HG02678 (cell line): ENCODE measurements at regions not wholly inside any gene's neighbourhood (a gene's known extent, or its start where the extent isn't known, plus 50 kb on each side); places are given as distances from the start of the nearest gene placed in this dataset.
"Not testable (repeated sequence)": the region's sequence is repeated elsewhere in the genome, so short reads cannot be mapped to it uniquely, and the experiment has no call there.

Experiments used
- ATAC-seq: cut with Tn5 transposase; IDR thresholded peaks from one replicate; pipeline ENCODE4 v1.9.1; 2021; ENCODE audit warnings: mild to moderate bottlenecking, moderate library complexity; ENCODE audit not compliant: unreplicated experiment

GRCh38 chr2:176424746-176425145 is 155.5 kb downstream of the MTX2 start:
- ATAC-seq = no peak

- no peak for ATAC-seq
These were observed 158.3 kb downstream of the MTX2 start for GRCh38 chr2:176427549-176427948.

- not testable (repeated sequence) for ATAC-seq
These were observed 159.8 kb downstream of the MTX2 start for GRCh38 chr2:176428944-176429469.

- ATAC-seq = no peak
These were observed 163.2 kb downstream of the MTX2 start for GRCh38 chr2:176432434-176432833.

- no peak for ATAC-seq
These were observed 166.5 kb downstream of the MTX2 start for GRCh38 chr2:176435729-176436128.

DNA sequence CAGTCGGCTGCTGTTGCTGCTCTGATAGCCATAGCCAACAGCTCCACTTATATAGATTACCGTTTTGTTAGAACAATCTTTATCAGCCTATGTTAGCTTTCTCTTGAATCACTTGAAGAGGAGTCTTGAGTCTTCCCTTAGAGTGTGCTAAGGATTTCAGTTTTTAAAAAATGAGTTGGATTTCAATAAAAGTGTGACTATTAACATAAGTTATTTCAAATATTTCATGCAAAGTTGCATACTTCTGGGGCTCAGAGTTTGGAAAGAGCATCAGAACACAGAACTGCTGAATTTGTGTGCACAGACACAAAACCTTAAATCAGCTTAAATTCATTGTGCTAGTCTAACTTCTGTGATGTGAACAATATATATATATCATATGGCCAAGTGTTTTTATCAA is 174.7 kb downstream of the MTX2 start:
- ATAC-seq = no peak

DNA sequence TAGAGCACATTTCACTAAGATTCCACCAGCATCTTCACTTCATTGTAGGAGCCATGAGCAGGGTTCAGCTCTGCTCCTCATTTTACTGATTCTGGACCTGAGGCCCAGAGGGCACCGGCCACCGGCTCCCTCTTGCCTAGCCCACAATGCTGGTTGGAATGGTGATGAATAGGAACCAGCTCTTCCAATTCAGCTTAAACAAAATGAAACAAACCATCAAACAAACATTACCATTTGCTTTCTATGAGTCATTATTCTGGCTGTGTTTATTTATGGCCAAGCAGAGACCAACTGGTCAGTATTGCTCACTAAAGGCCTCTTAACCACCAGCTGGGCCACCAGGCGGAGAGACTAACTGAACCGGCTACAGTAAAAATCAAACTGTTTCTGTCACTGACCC is 176.7 kb downstream of the MTX2 start:
- ATAC-seq = no peak

DNA sequence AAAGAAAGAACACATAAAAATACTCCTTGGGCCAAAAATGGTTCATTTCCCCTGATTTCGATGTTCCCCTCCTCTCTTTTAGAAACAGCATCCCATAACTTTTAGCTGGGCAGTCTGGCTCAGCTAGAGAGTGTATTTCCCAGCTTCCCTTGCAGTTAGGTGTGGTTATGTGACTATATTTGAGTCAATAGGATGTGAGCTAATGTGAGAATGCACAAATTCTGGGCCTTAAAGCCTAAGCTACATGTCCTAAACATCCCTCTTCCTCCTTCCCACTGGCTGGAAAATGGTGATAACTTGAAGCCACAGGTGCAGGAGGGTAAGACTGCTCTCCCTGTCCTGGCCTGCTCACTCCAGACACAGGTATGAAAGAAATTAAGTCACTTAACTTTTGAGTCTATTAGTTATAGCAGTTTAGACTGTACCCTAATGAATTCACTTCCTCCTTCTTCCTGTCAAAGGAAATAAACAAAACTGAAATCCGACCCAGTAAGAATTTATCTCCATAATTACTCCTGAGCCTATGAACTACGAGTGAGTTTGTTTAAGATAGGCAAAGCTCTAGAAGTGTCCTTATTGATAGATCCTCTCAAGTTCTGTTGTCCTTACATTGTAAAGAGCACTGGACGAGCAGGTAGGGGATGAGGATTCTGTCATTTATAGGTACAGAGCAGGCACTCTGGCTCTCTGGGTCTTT is 177.6 kb downstream of the MTX2 start:
- no peak for ATAC-seq

DNA sequence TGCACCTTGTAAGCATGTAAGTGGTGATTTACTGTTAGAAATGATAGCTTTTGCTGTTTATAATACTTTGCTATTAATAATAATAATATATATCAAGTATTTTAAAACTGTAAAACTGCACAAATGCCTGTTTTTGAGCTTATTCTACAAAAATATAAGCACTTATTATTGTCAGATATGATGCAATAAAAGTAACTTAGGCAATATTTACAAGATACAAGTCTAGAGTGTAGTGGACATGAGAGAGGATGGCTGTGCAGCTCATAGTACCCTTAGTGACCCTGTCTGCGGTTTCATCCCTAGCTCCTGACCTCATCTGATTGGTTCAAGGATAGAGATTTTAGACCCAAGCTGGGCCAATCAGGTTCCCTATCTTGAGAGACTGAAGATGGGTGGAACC is 178.4 kb downstream of the MTX2 start:
- ATAC-seq = no peak

DNA sequence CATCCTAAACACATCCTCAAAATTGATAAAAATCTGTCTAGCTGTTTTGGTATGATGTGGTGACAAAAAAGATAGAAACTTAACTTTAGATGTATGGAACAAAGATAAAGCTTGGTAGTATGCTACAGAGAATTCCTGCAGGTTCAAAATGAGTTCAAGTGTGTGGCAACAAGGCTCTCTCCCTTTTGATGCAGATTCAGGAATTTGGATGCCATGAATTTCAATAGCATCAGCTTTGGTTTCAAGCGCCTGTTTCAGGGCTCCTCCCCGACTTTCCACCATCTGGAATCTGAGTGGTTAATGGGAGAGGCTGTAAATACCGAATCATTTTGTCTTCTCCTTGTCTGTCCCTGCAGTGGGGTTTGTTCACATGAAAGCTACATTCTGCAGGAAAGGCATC is 180.6 kb downstream of the MTX2 start:
- ATAC-seq = no peak

DNA sequence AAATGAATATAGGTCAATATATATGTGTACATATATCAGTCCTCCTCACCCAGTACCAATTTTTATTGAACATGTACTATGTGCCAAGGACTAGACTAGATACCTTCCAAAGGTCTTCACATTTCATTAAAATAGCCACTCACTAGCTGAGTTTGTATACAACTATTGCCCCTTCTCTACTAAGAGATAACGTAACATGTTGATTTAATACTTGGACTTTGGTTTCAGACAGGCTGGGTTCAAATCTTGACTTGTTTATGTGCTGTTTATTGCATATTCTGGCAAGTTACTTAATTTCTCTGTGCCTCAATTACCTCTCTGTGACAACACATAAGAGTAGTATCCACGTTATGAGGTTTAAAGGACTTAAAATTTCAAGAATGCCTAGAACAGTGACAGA is 184.5 kb downstream of the MTX2 start:
- ATAC-seq = no peak

DNA sequence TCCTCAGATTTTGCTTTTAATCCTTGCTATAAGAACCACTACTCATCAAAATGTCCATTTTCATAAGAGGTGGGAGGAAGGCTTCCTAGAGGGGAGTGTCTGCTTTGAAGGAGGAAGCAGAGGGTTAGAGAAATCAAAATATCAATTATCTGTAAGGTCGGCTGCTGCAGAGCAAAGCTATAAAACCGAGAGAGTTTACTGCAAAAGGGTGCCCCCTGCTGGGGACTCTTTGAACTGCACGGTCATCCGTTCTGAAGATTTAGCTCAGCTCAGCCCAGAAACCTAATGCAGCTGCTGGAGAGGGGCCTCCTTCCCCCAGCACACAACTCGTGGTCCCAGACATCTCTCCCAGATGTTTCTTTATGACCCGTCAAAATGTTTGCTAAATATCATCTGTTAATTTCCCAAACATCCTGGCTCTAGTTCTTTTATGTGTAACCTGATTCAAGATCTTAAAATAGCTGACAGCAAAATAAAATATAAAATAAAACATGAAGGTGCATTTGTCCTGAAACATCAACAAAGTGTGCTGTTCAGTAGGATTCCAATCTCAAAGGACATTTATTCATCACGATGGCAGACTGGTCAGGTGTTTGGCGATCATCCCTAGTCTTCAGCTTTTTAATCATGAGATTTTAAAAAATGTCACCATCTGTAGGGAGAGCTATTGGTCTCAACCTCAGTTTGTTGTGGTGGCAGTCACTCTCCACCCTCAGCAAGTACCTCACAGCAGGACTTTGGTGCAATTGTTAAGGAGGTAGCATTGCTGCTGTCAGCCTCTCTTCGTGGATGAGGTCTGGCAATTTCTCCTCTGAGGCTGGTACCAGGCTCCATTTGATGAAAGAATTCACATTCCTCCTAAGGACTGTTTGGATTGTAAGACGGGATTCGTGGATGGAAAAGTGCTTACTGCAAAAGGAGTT is 185.9 kb downstream of the MTX2 start:
- peak; percentile 69 for ATAC-seq

- no peak for ATAC-seq
These were observed 186.6 kb downstream of the MTX2 start for GRCh38 chr2:176455816-176456291.

GRCh38 chr2:176457481-176457880 is 188.2 kb downstream of the MTX2 start:
- no peak for ATAC-seq

- ATAC-seq = no peak
These were observed 192.0 kb downstream of the MTX2 start for GRCh38 chr2:176461098-176461808.

GRCh38 chr2:176461809-176462670 is 192.8 kb downstream of the MTX2 start:
- ATAC-seq = no peak

GRCh38 chr2:176463546-176463945 is 194.3 kb downstream of the MTX2 start:
- ATAC-seq = no peak

DNA sequence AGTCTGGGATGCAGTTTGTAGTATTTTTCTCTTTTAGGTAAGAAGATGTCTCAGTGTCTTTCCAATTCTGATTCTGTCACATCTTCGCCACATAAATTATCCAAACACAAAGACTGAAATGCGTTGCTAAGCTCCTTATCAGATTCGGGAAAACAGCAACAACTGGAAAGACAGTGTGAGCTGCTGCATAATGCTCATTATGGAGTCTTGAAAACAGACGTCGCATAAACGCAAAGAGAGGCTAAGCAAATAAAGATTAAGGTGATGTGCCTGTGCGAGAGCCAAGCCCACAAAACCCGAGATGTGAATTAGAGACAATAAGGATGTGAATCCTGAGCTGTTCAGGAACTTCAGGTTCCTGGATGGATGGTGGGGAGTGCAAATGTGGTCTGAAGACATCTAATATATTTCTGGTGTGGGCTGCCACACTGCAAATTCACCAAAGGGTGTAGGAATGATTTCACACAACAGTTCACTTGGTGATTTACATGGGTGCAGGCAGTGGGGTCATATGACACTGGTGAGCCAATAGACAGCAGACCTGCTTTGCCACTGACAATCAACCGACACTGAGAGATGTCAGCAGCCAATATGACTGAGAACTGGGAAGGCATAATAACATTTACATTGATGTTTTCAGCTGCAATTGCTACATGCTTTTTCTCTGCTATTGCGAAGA is 195.8 kb downstream of the MTX2 start:
- no peak for ATAC-seq

- ATAC-seq = no peak
These were observed 197.7 kb downstream of the MTX2 start for GRCh38 chr2:176466918-176467452.
